ENCODE measurements at regions not wholly inside any gene's neighbourhood (a gene's known extent, or its start where the extent isn't known, plus 50 kb on each side); places are given as distances from the start of the nearest gene placed in this dataset.

- no peak for DNase-seq
These were observed 756.5 kb upstream of the KLHL1 start for GRCh38 chr13:70864731-70865130.

GRCh38 chr13:70856711-70857110 lies 748.5 kb upstream of the KLHL1 start:
- peak; percentile 6 to 20 for DNase-seq

- no peak for DNase-seq
These were observed 747.8 kb upstream of the KLHL1 start for GRCh38 chr13:70856025-70856424.

- no peak for DNase-seq
These were observed 741.0 kb upstream of the KLHL1 start for GRCh38 chr13:70849222-70849621.

GRCh38 chr13:70844391-70845108 lies 736.3 kb upstream of the KLHL1 start:
- no peak for DNase-seq

GRCh38 chr13:70842062-70842644 lies 733.9 kb upstream of the KLHL1 start:
- no peak for DNase-seq

- DNase-seq, result no peak
These were observed 733.2 kb upstream of the KLHL1 start for GRCh38 chr13:70841240-70842061.

- DNase-seq, result no peak
These were observed 727.1 kb upstream of the KLHL1 start for GRCh38 chr13:70835371-70835770.

- DNase-seq, result no peak
These were observed 721.5 kb upstream of the KLHL1 start for GRCh38 chr13:70829748-70830147.

GRCh38 chr13:70817576-70817975 lies 709.3 kb upstream of the KLHL1 start:
- DNase-seq, result no peak

GRCh38 chr13:70816853-70817252 lies 708.6 kb upstream of the KLHL1 start:
- DNase-seq, result no peak

- DNase-seq, result no peak
These were observed 706.4 kb upstream of the KLHL1 start for GRCh38 chr13:70814684-70815083.

GRCh38 chr13:70812481-70812880 lies 704.2 kb upstream of the KLHL1 start:
- DNase-seq, result no peak

- DNase-seq, result no peak
These were observed 701.3 kb upstream of the KLHL1 start for GRCh38 chr13:70809588-70809987.

- DNase-seq, result no peak
These were observed 690.1 kb upstream of the KLHL1 start for GRCh38 chr13:70798385-70798784.

- peak in 1 of 2 experiments; percentile 13 for DNase-seq
These were observed 687.2 kb upstream of the KLHL1 start for GRCh38 chr13:70795484-70795883.

- no peak for DNase-seq
These were observed 683.9 kb upstream of the KLHL1 start for GRCh38 chr13:70792121-70792520.

- no peak for DNase-seq
These were observed 681.5 kb upstream of the KLHL1 start for GRCh38 chr13:70789751-70790150.

- no peak for DNase-seq
These were observed 679.8 kb upstream of the KLHL1 start for GRCh38 chr13:70788074-70788473.

GRCh38 chr13:70784207-70784989 lies 676.1 kb upstream of the KLHL1 start:
- no peak for DNase-seq

- DNase-seq, result no peak
These were observed 661.6 kb upstream of the KLHL1 start for GRCh38 chr13:70769817-70770216.

- DNase-seq, result no peak
These were observed 650.7 kb upstream of the KLHL1 start for GRCh38 chr13:70758932-70759331.

GRCh38 chr13:70756088-70756487 lies 647.8 kb upstream of the KLHL1 start:
- no peak for DNase-seq

Data from NCI-H526 (cell line).